Neuron (in vitro differentiated cells): ENCODE measurements at regions not wholly inside any gene's neighbourhood (a gene's known extent, or its start where the extent isn't known, plus 50 kb on each side); places are given as distances from the start of the nearest gene placed in this dataset.

Source experiments
- H2AFZ ChIP-seq: one replicate; pipeline ENCODE4 v1.6.1; 2013; ENCODE audit warnings: low read depth, mild to moderate bottlenecking, inconsistent platforms, low read length, moderate library complexity
- H3K27me3 ChIP-seq: one replicate; pipeline ENCODE4 v1.6.1; 2013; ENCODE audit warnings: low read length; ENCODE audit not compliant: insufficient read depth
- H3K36me3 ChIP-seq: one replicate; pipeline ENCODE4 v1.6.1; 2013; ENCODE audit warnings: low read length; ENCODE audit not compliant: insufficient read depth
- H3K4me1 ChIP-seq: one replicate; pipeline ENCODE4 v1.6.1; 2013; ENCODE audit warnings: low read length; ENCODE audit not compliant: insufficient read depth
- H3K4me3 ChIP-seq: 2 replicates; pipeline ENCODE4 v1.5.1; 2013; ENCODE audit warnings: mild to moderate bottlenecking, low read length, moderate library complexity
- H3K9me3 ChIP-seq: one replicate; pipeline ENCODE4 v1.6.1; 2013; ENCODE audit warnings: low read length

DNA sequence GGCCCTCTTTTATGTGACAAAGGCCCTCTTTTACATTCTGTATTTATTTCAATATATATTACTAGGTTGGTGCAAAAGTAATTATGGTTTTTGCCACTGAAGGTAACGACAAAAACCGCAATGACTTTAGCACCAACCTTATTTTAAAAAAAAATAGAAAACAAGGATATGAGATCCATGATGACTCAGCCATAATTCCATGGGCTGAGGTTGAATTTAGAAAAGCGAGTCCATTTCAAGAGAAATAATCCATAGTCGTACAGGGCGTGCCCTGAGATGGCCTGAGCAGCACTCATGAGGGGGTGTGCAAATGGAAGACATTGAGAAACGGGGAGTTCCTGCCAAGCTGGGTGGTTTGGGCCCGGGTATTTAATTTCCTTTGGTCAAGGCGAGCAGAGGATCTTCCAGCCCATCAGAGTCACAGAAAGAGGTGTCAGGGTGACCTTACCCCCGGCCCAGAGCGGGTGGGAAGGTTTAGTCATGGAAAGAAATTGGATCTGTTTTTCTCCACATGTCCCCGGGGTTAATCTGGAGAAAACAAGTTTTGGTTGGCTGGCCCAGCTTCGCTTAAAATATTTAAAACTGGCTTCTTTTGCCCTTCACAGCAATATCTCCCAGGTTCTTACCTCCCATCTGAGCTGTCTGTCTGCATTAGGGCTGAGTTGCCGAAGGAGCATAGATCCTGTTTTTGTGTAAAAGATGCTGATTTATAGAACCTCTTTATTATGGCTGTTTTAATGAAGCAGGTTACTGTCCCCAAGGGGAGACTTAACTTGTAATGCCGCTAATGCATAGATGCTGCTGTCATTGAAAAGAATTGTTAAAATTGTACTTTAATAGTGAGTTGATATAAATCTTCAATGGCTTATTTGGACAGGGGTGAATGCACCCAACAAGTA is 255.6 kb downstream of the PREX1 start:
- Histone ChIP-seq H3K36me3 (no peaks in the 10 kb centered on the region), H2AFZ (no peak overlapping the region), H3K27me3 (peaks cover 2% of the 10 kb centered on the region), H3K4me3 (no peak overlapping the region), H3K4me1 (no peaks in the 10 kb centered on the region), H3K9me3 (no peaks in the 10 kb centered on the region)

DNA sequence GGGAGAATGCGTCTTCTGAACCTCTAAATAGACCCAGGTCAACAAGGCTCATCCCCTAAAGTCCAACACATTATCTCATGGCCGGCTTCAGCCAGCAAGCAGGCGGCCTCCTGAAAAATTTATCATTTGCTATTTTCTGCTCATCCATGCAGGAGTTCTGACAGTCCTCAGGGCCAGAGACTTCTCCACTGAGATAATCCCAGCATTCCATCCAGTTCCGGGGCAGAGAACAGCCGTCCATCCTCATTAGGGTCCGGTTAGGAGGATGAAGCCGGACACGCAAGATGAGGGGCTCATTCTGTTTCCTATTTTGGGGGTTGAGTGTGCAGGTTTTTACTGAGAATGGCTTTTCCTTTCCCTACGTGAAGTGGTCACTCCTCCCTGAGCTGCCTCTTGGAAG is 258.1 kb downstream of the PREX1 start:
- Histone ChIP-seq H3K36me3 (no peaks in the 10 kb centered on the region), H3K4me3 (no peak overlapping the region), H2AFZ (no peak overlapping the region), H3K4me1 (no peaks in the 10 kb centered on the region), H3K27me3 (peaks cover 2% of the 10 kb centered on the region), H3K9me3 (no peaks in the 10 kb centered on the region)

DNA sequence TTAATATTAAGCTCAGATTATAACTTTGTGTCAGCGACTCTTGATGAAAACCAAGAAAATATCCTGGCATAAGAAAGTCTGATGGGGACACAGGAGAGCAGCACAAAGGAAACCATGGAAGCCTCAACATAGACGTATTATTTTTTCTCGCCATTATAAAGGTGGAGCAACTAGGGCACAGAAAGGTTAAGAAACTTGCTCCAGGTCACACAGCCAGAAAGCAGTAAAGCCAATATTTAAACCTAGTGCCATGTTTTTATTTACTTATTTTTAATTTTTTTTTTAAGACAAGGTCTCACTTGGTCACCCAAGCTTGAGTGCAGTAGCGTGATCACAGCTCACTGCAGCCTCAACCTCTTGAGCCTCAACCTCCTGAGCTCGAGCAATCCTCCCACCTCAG is 259.3 kb downstream of the PREX1 start:
- Histone ChIP-seq H2AFZ (no peak overlapping the region), H3K27me3 (peaks cover 2% of the 10 kb centered on the region), H3K36me3 (no peaks in the 10 kb centered on the region), H3K9me3 (no peaks in the 10 kb centered on the region), H3K4me1 (no peaks in the 10 kb centered on the region), H3K4me3 (no peak overlapping the region)

DNA sequence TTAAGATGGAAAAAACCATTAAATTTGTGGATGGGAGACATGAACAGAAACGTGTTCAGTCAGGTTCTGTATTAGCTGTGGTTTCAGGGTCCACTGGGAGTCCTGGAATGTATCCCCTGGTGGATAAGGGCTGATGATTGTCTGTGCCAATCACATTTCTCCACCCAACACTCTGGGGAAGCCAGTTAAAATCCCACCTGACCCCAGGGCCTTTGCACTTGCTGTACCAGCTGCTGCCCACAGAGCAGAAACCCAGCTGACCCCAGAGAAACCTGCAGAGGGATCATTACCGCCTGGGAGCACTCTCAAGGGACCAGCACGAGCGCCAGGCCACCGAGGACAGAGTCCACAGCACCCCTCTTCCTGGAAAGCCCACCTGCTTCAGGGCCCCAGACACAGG is 260.7 kb downstream of the PREX1 start:
- no peaks in the 10 kb centered on the region for H3K4me1 ChIP-seq
- H2AFZ ChIP-seq: no peak overlapping the region
- H3K4me3 ChIP-seq: no peak overlapping the region
- H3K36me3 ChIP-seq: no peaks in the 10 kb centered on the region
- no peaks in the 10 kb centered on the region for H3K9me3 ChIP-seq
- peaks cover 2% of the 10 kb centered on the region for H3K27me3 ChIP-seq

DNA sequence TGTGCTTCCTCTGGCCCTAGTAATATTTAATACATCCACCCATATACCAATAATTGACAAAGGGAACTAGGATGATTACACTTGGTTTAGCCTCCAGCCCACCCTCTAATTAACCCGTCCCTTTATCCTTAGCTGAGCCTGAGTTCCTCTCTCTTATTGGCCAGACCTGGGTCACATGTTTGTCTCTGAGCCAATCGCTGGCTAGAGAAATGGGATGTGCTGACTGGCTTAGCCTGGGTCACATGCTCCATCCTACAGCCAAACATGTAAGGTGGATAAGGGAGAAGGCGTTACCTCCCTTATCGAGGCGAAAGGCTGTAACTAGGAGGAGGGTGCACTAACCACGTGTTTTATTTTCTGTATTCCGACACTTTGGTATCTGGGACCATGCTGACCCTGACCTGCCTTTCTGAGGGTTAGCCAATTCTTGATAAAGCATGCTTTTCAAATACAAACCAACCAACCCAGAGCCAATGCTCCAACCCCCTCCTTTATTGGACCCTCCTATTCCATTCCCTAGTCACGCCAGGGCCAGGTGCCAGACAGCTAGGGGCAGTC is 262.7 kb downstream of the PREX1 start:
- no peaks in the 10 kb centered on the region for H3K27me3 ChIP-seq
- H3K9me3 ChIP-seq: no peaks in the 10 kb centered on the region
- no peak overlapping the region for H3K4me3 ChIP-seq
- H3K4me1 ChIP-seq: no peaks in the 10 kb centered on the region
- no peaks in the 10 kb centered on the region for H3K36me3 ChIP-seq
- H2AFZ ChIP-seq: no peak overlapping the region

DNA sequence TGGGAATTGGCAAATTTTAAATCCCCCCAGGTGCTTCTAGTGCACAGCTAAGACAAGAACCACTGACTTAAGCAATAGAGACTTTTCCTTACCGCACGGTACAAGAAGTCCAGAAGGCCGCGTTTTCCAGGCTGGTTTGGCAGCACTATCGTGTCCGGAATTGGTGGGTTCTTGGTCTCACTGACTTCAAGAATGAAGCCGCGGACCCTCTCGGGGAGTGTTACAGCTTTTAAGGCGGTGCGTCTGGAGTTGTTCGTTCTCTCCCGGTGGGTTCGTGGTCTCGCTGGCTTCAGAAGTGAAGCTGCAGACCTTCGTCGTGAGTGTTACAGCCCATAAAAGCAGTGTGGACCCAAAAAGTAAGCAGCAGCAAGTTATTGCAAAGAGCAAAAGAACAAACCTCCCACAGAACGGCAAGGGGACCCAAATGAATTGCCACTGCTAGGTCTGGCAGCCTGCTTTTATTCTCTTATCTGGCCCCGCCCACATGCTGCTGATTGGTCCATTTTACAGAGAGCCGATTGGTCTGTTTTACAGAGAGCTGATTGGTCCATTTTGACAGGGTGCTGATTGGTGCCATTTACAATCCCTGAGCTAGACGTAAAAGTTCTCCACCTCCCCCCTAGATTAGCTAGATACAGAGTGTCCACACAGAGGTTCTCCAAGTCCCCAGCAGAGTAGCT is 264.5 kb downstream of the PREX1 start:
- Histone ChIP-seq H3K4me3 (no peak overlapping the region), H3K27me3 (no peaks in the 10 kb centered on the region), H2AFZ (no peak overlapping the region), H3K36me3 (no peaks in the 10 kb centered on the region), H3K9me3 (no peaks in the 10 kb centered on the region), H3K4me1 (no peaks in the 10 kb centered on the region)

DNA sequence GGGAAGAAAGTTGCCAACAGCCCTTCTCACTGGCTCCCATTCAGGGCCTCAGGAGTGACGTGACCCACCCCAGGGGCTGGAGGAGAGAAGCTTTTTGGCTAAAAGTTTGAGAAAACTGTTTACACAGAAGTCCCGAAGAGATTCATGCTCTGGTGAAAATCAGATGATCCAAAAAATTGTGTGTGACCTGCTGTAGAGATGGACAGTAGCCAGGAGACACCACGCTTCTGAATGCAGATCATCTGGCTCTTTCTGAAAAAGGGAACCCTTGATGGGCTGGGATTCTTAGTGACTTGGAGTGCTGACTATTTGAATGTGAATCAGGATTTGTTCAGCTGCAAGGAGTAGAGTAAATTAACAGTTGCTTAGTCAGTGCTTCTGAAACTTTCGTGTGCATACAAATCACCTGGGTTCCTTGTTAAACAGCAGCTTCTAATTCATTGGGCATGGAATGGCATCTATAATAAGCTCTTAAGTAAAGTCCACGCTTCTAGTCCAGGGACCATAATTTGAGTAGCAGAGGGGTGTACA is 265.1 kb downstream of the PREX1 start:
- Histone ChIP-seq H3K27me3 (no peaks in the 10 kb centered on the region), H3K4me1 (no peaks in the 10 kb centered on the region), H3K36me3 (no peaks in the 10 kb centered on the region), H3K9me3 (no peaks in the 10 kb centered on the region), H2AFZ (no peak overlapping the region), H3K4me3 (no peak overlapping the region)

DNA sequence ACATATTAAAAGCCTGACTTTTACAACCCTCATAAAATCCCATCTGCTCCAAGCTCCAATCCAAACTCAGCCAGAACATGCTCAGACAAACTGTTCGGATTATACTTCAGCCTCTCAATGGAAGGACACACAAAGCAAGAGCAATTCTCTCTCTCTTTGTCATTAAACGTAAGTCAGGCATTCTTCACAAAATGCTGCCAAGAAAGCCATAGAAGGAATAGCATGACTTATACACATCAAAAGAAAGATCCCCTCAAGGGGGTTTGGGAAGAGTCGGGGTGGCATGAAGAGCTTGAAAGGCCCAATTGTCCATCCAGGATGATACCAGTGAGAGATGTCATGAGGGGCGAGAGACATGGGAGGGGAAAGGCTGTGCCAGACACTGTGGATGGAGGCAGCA is 268.9 kb downstream of the PREX1 start:
- Histone ChIP-seq H3K27me3 (no peaks in the 10 kb centered on the region), H3K4me1 (no peaks in the 10 kb centered on the region), H3K36me3 (no peaks in the 10 kb centered on the region), H3K4me3 (no peak overlapping the region), H3K9me3 (no peaks in the 10 kb centered on the region), H2AFZ (no peak overlapping the region)

DNA sequence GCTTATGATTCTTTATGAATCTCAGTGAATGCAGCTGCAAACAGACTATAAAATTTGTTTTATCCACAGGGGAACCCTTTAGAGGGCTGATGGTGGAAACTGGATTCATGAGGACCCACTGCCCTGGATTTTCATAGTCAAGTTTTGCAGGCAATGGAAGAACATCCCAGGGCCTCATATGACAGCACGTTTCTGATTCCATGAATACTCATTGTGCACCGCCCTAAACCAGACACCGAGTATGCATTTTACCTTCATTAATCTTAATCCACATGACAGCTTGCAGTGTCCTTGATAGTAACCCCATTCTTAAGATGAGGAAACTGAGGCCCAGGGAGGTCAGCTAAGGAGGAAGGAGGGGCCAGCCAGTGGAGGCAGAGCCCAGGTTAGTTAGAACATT is 270.4 kb downstream of the PREX1 start:
- no peak overlapping the region for H3K4me3 ChIP-seq
- H3K27me3 ChIP-seq: no peaks in the 10 kb centered on the region
- H3K9me3 ChIP-seq: no peaks in the 10 kb centered on the region
- no peaks in the 10 kb centered on the region for H3K36me3 ChIP-seq
- no peaks in the 10 kb centered on the region for H3K4me1 ChIP-seq
- H2AFZ ChIP-seq: no peak overlapping the region

DNA sequence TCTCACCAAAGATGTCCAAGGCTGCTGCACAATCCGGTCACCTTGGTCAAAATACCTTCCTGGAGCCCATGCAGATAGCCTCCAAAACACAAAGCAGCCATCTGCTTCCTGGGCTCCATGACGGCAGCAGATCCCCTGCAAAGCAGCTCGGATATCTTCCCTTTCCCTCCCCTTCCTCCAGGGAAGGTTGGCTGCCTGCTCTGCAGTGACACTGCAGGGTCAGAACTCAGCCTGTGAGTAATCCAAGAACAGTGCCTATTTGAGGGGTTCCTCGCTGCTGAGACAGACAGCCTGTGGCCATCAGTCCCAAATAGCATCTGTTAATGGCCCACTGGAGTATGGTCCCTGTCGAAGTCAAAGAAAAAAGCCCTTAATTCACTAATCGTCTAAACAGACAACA is 270.8 kb downstream of the PREX1 start:
- no peaks in the 10 kb centered on the region for H3K27me3 ChIP-seq
- no peaks in the 10 kb centered on the region for H3K9me3 ChIP-seq
- H3K36me3 ChIP-seq: no peaks in the 10 kb centered on the region
- no peaks in the 10 kb centered on the region for H3K4me1 ChIP-seq
- no peak overlapping the region for H3K4me3 ChIP-seq
- H2AFZ ChIP-seq: no peak overlapping the region

DNA sequence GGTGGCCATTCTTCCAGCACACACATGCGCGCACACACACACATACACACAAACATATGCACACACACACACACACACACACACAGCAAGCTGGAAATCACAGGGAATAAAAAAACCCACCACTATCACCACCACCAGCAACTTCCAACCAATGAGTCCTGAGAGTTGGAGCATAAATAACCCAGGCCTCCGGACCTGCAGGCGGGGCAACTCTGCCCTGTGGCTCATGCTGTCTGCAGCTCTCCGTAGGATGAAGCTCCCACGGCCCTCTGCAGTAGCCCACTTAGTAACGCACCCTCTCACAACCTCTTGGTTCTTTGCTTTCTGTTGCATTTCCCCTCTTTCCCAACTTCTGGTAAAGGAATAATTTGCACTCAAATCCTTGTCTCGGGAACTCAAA is 275.2 kb downstream of the PREX1 start:
- no peaks in the 10 kb centered on the region for H3K9me3 ChIP-seq
- H3K36me3 ChIP-seq: no peaks in the 10 kb centered on the region
- H3K4me1 ChIP-seq: no peaks in the 10 kb centered on the region
- no peak overlapping the region for H3K4me3 ChIP-seq
- H3K27me3 ChIP-seq: peaks cover 6% of the 10 kb centered on the region
- H2AFZ ChIP-seq: no peak overlapping the region

DNA sequence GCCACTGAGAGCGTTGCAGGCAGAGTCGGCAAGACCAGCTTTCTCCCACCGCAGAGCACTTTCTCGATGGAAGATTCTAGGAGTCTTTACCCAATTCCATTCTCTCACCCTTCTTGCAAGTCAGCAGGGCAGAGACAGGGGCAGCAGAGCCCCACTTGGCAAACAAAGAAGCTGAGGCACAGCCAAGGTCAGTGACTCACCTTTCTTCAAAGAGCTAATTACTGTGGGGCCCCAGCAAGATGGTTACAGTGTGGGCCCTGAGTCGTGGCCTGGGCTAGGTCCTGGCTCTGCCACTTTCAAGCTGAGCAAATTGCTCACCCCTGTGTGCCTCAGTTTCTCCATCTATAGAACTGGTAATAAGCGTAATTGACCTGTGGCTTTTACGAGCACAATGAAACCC is 277.0 kb downstream of the PREX1 start:
- Histone ChIP-seq H3K4me1 (no peaks in the 10 kb centered on the region), H2AFZ (no peak overlapping the region), H3K4me3 (no peak overlapping the region), H3K27me3 (peaks cover 6% of the 10 kb centered on the region), H3K9me3 (no peaks in the 10 kb centered on the region), H3K36me3 (no peaks in the 10 kb centered on the region)

DNA sequence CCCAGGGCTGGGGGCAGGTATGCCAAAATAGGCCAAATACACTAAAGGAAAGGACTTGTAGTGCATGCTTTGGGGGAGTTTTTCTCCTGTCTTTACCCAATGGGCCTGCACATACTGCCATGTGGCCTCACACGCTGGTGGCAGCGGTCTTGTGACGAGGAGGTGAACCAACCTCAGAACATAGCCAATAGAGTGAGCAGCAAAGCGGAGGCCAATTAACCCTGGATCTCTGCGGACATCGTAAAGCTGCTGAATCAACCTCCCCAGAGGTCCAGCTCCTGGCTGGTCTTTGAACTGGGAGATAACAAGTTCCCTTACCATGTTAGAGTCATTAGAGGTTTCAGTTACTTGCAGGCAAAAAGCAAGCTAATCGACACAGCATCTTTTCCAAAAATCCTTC is 280.1 kb downstream of the PREX1 start:
- Histone ChIP-seq H3K36me3 (no peaks in the 10 kb centered on the region), H3K4me1 (no peaks in the 10 kb centered on the region), H3K27me3 (peaks cover 6% of the 10 kb centered on the region), H3K4me3 (no peak overlapping the region), H2AFZ (no peak overlapping the region), H3K9me3 (no peaks in the 10 kb centered on the region)
